Limb (tissue), 2 donors: ENCODE measurements at regions not wholly inside any gene's neighbourhood (a gene's known extent, or its start where the extent isn't known, plus 50 kb on each side); places are given as distances from the start of the nearest gene placed in this dataset.

Source experiments
- DNase-seq, 2 donors: peaks; one replicate each; pipeline ENCODE4 v3.0.0-alpha.2; 2016; ENCODE audit errors: extremely low spot score in 2 of 2

DNA sequence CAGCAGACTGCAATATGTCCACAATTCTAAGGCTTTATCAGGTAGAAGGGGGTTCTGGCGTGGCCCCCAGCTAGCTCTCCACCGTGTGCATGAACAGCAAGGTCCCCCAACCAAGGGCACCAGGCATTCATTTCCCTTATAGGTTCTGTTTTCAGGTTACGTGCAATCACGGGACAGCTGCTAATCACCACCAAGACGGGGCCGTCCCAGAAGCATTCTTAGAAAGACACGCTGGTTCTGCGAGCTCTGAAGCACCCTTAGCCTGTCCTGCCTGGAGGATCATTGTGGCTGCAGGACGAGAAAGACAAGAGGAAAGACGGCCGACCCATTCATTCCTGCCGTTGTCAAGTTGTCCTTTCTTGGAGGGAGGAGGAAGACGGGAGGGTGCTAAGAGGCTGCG is 302.9 kb downstream of the SOX9 start:
- DNase-seq, result no peak

DNA sequence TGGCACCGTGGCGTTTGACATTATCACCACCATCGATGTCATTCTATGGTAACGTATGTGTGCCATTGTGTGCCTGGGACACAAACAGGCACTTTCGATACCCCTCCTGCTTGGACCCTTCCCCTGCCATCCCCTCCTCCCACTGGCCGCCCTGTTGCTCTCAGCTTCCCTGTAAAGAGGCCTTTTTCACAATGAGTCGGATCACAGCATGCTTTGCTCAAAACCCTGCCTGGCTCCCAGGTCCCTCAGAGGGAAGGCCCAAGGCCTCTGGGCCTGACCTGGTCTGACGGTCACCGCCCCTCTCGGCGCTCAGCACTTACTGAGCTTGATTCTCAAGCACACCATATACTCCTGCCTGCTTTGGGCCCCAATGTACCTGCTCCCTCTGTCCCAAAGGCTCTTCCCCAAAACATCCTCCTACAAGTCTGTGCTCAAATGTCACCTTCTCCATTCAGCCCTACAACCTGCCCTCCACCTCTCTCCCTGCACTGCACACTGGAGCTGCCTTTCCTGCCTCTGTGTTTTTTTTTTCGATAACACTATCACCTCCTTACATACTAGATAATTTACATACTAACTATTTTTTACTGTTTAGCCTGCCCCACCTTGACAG is 303.8 kb downstream of the SOX9 start:
- no peak for DNase-seq

DNA sequence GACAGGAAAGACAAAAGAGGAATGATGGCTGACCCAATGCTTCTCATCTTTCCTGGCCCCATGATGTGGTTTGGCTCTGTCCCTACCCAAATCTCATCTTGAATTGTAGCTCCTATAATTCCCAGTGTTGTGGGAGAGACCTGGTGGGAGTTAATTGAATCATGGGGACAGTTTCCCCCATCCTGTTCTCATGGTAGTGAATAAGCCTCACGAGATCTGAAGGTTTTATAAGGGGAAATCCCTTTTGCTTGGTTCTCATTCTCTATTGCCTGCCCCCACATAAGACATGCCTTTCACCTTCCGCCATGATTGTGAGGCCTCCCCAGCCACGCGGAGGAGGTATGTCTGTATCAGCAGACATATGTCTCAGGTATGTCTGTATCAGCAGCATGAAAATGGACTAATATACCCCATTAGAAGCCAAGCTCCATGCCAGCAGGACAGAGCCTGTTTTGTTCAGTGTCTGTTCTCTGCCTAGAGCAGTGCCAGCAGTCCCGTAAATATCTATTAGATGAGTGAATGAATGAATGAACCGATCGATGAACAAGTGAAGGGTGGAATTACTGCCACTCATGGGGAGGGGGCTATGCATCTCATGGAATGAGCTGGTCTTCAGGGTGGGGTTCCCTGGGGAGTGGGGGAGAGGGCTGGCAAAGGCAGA is 304.4 kb downstream of the SOX9 start:
- no peak for DNase-seq

DNA sequence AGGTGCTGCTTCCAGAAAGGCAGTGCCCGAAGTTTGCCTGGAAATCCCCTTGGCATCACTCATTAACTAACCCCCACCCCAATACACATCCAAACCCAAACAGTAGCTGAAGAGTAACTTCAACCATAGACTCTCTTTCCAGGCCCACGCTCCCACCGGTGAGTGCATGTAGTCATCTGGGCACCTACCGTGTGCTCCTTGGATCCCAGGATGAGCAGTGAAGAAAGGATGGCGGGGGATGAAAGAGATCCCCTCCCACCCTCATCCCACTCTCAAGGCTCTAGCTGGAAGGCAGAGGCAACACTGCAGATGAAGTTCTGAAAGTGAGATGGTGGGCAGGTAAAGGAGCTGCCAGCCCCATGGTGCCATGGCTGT is 305.0 kb downstream of the SOX9 start:
- no peak for DNase-seq

DNA sequence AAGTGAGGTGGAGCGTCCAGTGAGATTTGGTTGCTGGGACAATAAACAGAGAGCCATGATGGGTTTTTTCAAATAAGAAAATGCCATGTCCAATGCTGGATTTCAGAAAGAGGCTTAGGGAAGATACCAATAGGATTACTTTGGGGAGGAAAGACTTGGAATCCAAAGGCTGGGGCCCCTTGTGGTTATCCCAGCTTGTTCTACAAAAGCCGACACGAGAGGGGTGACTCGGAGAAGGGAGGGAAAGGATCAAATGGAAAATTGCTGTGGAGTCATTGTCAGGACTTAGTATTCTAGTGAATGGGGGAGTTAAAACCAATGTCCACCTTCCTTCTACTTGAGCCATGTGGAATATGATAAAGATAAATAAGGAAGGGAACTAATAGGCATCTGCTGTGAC is 305.5 kb downstream of the SOX9 start:
- DNase-seq, result no peak

DNA sequence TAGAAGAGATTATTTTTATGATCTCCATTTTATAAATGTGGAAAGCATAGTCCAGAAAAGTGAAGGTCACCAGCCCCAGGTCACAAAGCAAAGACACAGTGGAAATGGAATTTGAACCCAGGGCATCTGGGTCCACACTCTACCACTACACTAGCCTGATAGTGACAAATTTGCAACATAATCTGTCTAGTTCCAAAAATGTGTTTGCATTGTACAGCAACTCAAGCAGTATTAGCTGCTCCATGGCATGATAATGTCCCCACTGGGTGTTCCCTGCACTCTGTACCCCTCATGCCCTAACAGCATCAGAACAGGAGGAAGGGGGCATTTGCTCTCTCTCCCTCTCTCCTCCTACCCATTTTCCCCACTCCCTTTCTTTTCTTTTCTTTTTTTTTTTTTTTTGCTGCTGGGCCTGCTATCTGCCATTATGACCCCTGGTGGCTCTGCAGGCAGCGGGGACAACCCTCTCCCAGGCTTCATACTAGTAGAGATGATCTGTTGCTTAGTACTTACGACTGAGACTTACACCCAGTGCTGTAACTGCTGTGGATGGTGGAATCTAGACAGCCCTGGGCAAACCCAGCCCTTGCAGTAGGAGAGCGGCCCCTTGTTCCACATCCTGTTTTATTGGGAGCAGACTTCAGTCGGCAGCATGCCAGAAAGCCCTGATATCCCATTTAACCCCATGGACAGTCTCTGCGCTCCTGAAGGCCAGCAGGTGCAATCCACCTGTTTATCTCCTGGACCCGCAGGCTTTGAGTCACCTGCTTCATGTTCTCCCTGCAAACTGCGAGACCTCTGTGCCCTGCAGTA is 306.3 kb downstream of the SOX9 start:
- no peak for DNase-seq

DNA sequence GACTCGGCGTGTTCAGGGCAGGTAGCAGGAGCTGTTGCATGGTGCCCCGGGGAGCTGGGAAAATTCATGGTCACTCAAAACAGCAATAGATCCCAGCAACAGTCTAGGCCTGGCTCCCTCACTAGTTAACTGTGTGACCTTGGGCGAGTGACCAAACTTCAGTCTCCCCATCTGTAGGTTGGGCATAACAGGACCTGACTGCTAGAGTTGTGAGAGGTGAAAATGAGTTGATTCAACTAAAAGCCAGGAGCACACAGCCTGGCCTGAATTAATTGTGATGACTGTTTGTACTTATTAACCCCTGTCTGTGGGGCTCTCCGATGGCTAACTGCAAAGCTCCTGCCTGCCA is 306.9 kb downstream of the SOX9 start:
- DNase-seq, result no peak

DNA sequence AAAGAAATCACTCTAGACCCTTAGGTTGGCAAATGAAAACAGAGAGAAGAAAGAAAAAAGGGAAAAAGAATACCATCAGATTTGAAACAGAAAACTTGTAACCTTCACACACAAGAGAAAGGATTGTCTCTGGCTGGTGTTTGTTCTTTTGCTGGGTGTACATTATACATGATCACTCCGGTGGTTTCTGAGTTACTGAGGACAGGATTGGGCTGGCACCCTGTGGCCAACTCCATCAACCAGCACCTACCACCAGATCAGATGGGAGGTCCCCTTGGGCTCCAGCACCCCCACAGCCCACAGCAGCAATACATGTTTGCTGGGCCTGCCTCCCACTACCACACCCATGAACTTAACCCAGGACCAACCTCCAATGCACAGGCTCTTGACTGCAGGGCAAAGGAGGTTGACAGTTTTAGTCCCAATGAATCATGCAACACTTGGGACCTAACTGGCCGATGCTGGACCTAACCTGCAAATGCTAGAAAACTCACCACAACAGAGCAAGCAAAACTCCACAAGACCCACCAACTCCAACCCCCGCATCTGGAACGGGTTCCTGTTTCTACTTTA is 308.3 kb downstream of the SOX9 start:
- no peak for DNase-seq

DNA sequence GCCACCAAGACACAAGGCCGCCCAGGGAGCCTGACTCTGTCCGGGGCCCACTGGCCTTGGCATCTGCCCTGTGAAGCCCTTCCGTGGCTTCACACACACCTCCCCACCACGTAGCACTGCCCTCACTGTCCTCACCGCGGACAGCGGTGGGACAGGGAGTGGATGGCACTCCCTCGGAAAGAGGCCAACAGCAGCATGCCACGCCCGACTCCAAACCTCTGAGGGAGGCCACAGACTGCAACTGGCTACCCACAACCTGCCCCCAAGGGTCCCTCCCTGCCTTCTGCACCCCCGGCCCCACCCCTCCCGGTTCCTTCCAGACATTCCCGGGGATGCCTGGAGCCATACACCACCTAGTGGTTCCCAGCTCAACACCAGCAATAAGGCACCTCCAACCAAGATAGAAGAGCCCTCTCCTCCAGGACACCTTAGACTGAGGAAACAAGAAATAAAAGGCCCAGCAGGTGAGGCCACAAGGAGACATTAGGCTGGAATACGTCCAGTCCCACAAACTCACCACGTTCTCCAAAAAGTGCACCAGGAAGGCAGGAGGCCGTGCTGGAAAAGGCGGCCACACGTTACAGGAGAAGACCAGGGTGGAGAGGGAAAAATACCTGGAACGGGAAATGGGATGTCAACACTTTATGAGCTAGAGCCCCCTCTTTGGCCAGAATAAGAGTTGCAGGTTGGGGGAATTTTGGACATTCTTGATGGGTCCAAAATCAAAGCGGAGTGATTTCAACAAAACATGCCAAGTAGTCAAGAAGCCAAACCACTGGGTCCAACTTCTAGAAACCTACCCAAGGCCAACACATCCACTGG is 310.0 kb downstream of the SOX9 start:
- DNase-seq, result no peak

DNA sequence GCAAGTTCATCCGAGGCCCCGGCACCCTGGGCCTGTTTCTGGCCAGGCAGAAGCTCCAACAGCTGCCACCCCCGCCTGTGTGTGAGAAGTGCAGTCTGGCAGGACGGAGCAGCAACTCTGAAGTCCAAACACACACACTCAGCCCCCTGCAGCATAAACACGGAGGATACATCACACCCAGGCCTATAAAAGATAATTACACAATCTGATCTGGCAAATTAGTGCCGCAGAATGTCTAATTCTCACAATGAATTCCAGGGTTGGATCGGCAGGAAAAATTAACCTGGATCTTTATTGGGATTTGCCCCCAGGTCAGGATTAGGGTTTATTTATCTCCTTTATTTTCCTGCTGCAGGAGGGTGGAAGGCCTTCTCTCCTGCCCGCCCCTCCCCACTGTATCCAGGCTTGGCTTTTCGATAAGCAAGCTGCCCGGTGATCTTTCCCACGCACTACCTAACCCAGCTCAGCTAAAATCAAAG is 311.4 kb downstream of the SOX9 start:
- no peak for DNase-seq

DNA sequence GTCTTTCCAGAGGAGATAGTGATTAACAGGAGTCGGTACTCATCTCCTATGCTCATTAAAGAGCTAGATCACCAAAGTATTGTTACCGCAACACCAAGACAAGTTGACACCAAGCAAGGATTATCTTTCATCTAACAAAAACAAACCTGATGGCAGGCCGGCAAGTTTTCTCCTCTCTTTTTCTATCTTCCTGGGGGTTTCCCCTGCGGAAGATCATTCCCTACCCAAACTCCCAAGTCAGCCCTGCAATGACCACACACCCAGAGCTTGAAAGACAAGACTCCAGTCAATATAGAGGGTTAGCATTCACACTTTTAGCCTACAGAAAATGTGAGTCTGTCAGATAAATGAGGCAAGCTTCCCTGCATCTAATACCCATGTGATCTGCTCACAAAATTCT is 312.1 kb downstream of the SOX9 start:
- no peak for DNase-seq

DNA sequence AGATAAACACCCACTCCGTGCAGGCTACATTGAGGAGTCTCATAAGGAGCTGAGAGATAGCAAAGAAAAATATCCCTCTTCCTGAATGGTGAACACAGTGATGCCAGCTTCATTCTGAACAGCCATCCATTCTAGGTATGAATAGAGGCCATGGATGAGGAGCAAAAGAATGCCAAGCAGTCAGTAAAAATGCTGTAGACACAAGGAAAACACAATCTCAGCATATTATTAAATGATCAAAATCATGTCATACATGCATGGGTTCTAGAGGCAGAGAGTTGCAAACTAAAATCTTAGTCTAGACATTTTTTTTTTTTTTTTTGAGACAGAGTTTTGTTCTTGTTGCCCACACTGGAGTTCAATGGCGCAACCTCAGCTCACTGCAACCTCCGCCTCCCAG is 313.0 kb downstream of the SOX9 start:
- no peak for DNase-seq

DNA sequence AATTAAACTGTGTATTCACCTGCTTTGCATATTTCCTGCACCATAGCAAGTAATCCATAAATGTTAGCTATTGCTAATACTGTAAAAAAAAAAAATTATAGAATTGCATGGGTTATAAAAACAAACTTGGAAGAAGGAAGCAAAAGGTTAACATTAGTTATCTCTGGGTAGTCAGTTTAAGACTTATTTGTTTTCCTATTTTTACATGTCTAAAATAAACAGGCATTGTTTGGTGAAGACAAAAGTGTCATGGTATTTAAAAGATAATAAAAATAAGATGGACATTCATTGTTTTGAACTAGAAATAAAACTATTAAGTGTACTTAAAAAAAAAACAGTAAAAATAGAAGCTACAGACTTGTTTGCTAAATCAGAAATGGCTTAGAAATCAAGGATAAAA is 313.8 kb downstream of the SOX9 start:
- DNase-seq, result no peak

DNA sequence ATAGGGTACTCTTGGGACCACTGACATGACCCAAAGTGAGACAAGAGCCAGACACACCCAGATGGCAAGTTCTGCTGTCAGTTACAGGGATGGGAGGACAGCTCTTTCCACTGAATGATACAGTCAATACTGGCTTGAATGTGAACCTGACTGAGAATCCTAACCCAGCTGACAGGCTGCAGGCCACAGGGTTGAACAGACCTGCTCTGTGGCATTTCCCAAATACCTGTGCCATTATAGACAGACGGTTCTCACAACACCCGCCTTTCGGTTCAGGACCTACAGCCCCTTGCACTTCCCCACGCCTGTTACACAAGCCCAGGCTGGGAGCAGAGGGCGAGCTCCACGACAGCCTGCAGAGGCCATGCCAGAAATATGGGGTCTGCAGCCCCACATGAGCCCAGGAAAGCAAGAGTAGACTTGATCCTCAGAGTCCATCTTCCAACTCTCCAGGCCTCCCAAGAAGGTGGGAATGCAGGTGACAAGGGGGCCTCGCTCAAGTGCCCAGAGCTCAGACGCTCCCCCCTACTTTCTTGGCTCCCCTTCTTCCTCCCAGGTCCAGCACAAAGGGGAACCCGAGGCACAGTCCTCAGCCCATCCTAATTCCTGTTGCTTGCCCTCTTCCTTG is 314.3 kb downstream of the SOX9 start:
- DNase-seq, result no peak

DNA sequence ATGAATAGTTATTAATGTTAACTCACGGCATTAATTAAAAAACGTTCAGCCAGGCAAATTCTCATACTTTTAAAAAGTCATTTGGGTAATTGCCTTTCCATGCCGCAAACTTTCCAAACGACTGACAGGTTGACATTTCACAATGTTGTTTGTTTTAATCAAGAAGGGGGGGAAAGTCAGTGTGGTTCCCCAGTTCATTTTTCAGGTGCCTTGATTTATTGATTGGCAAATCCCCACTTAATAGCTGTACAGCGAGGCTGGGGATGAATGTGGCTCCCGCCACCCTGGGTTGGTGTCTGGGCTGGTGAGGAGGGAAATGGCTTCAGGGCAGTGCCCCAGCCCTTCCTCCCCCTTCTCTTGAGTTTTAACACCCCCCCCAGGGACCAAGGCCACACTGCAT is 318.0 kb downstream of the SOX9 start:
- DNase-seq, result no peak

DNA sequence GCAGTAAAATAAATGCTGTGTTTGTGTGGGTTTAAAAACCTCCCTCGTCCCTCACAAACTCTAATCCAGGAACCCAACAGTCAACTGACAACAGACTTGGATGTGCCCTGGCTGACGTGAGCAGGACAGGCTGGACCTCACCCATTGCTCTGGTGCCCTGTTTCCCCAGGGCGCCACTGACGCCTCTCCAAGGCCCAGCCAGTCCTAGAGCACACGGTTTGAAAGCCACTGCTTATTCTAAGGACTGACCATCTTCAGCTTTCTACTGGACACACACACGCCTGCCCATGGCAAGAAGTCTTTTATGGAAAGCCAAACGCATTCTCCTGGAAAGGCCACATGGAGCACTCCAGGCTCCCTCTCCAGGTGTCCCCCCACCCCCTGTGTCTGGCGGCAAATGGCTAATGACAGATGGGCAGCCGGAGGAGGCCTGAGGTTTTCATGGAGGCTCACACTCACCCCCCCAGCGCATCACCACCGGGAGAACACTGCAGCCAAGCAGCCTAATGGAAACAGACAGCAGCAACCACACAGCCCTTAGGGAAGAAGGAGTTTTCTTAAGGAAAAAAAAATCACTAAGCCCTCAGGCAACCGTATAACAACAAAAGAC is 319.2 kb downstream of the SOX9 start:
- no peak for DNase-seq

DNA sequence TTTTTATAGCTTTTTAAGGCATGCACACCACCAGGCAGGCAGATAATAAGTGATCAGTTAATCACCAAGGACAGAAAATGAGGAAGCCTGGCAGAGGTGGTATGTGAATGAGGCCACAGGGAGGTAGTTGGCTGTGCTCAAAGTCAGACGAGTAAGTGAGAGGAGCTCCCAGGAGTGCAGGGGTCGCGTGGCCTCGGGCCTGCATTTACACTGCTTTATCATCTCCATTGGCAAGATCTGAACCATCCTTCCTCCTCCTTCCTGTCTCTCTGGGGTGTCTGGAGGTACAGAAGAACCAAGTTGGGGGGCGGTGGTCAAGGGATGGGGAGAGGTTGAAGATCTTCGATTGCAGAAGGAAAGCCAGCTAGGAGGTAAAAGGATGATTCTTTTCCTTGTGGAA is 320.1 kb downstream of the SOX9 start:
- DNase-seq, result no peak

DNA sequence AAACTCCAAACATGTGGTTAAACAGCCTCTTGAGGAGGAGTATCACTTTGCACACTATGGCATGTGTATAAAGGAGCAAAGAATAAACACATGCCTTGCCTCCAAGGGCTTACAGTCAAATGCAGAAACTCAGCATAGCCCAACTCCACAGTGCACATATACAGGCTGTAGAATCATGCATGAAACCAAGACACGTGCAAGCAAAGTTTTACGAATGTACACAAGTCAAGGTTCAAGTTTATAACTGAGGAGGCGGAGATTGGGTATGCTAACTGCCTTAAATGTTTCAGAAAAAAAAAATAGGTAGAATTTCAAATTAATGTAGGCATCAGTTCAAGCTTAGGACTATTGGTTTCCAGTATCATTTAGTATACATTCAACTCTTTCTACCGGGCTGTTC is 321.1 kb downstream of the SOX9 start:
- DNase-seq, result no peak

DNA sequence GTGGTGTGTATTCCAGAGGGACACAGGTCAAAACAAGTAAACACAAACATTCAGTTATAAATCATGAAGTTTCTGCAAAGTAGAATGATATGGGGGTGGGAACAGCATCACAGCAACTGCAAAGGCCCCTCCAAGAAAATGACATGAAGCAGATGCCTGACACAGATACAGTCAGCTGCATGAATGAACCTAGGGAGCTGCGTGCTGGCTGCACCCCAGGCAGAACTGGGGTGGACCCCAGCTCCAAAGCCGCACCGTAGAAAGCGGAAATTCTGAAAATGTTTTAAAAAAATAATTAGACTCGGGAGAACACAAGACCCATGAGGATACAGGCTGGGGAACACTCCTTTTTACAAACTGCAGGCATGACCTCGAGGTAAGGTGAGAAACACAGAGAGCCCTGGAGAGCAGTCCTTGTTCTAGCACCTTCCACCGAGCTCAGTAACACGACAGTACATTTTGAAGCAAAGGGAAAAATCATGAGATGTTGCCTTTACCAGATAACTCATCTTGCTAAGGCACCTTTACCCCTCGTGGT is 323.8 kb downstream of the SOX9 start:
- no peak for DNase-seq
